Uterus (tissue), 2 donors: ENCODE measurements at regions not wholly inside any gene's neighbourhood (a gene's known extent, or its start where the extent isn't known, plus 50 kb on each side); places are given as distances from the start of the nearest gene placed in this dataset.

Experiments
- CTCF ChIP-seq, 4 experiments: fragments of 200-600 bp in 2 of 4; fragments of 450-650 bp in 2 of 4; sonication (generic) in 2 of 4; IDR thresholded peaks; one replicate each; pipeline ENCODE4 v1.5.1; 2016 to 2019; ENCODE audit warnings: antibody characterized with exemption in 4 of 4, mild to moderate bottlenecking in 2 of 4, moderate library complexity in 1 of 4
- POLR2A ChIP-seq, 2 donors: fragments of 450-650 bp; IDR thresholded peaks; one replicate each; pipeline ENCODE4 v1.6.1; 2016; ENCODE audit warnings: antibody characterized with exemption in 2 of 2, mild to moderate bottlenecking in 1 of 2, moderate library complexity in 1 of 2

GRCh38 chr2:176504440-176504839 is 235.2 kb downstream of the MTX2 start:
- TF ChIP-seq POLR2A (IDR thresholded peaks at IDR 0.05) (no peak), CTCF (IDR thresholded peaks at IDR 0.05) (no peak)
